MV-4-11 (cell line): ENCODE measurements at regions not wholly inside any gene's neighbourhood (a gene's known extent, or its start where the extent isn't known, plus 50 kb on each side); places are given as distances from the start of the nearest gene placed in this dataset.
A peak's percentile ranks its signal among the peaks of the same experiment; 100 is the strongest.
"Not testable (repeated sequence)": the region's sequence is repeated elsewhere in the genome, so short reads cannot be mapped to it uniquely, and the experiment has no call there.

ENCODE experiments used
- DNase-seq: peaks from one replicate; lab custom pipeline; 2025; lab: John Stamatoyannopoulos, UW

GRCh38 chr2:11922294-11922693, 175.9 kb downstream of the LPIN1 start:
- DNase-seq: no peak

GRCh38 chr2:11923935-11924334, 177.5 kb downstream of the LPIN1 start:
- no peak for DNase-seq

- no peak for DNase-seq
These were observed 179.0 kb downstream of the LPIN1 start for GRCh38 chr2:11925295-11926066.

- DNase-seq: peak; percentile 54
These were observed 183.9 kb downstream of the LPIN1 start for GRCh38 chr2:11930211-11930761.

GRCh38 chr2:11932048-11932512, 185.6 kb downstream of the LPIN1 start:
- DNase-seq: no peak

- DNase-seq: no peak
These were observed 186.5 kb downstream of the LPIN1 start for GRCh38 chr2:11932962-11933361.

GRCh38 chr2:11933854-11934253, 187.4 kb downstream of the LPIN1 start:
- DNase-seq: peak; percentile 92

- no peak for DNase-seq
These were observed 190.3 kb downstream of the LPIN1 start for GRCh38 chr2:11936761-11937160.

GRCh38 chr2:11938196-11938595, 191.8 kb downstream of the LPIN1 start:
- DNase-seq: no peak

- DNase-seq: no peak
These were observed 193.1 kb downstream of the LPIN1 start for GRCh38 chr2:11939523-11939922.

GRCh38 chr2:11940121-11940743, 193.8 kb downstream of the LPIN1 start:
- DNase-seq: no peak

- no peak for DNase-seq
These were observed 194.4 kb downstream of the LPIN1 start for GRCh38 chr2:11940799-11941198.

- no peak for DNase-seq
These were observed 195.1 kb downstream of the LPIN1 start for GRCh38 chr2:11941201-11942177.

GRCh38 chr2:11942178-11942569, 195.7 kb downstream of the LPIN1 start:
- DNase-seq: no peak

- DNase-seq: no peak
These were observed 197.9 kb downstream of the LPIN1 start for GRCh38 chr2:11944311-11944710.

- DNase-seq: peak; percentile 53
These were observed 199.0 kb downstream of the LPIN1 start for GRCh38 chr2:11945139-11946126.

- peak; percentile 76 for DNase-seq
These were observed 201.5 kb downstream of the LPIN1 start for GRCh38 chr2:11947956-11948355.

GRCh38 chr2:11949732-11950523, 203.5 kb downstream of the LPIN1 start:
- DNase-seq: peak; percentile 46

GRCh38 chr2:11950896-11951295, 204.5 kb downstream of the LPIN1 start:
- DNase-seq: no peak

GRCh38 chr2:11951492-11951891, 205.1 kb downstream of the LPIN1 start:
- DNase-seq: not testable (repeated sequence)
